Stomach (tissue), 8 donors: ENCODE measurements at regions not wholly inside any gene's neighbourhood (a gene's known extent, or its start where the extent isn't known, plus 50 kb on each side); places are given as distances from the start of the nearest gene placed in this dataset.
A peak's percentile ranks its signal among the peaks of the same experiment; 100 is the strongest.
"Not testable (repeated sequence)": the region's sequence is repeated elsewhere in the genome, so short reads cannot be mapped to it uniquely, and the experiment has no call there.

Experiments
- DNase-seq, 2 donors: peaks; one replicate each; pipeline versions ENCODE4 v3.0.0 to v3.0.0-alpha.2; 2013 to 2019
- H3K27ac ChIP-seq, 5 donors: fragments of 200-600 bp in 4 of 5; sonication (generic) in 4 of 5; one replicate each; pipeline ENCODE4 v1.5.1; 2013 to 2019; ENCODE audit warnings: mild to moderate bottlenecking in 1 of 5, moderate library complexity in 1 of 5
- H3K27me3 ChIP-seq, 3 donors: fragments of 200-600 bp; sonication (generic); one replicate each; pipeline ENCODE4 v1.5.1; 2017 to 2019; ENCODE audit warnings: mixed run types in 1 of 3
- H3K36me3 ChIP-seq, 4 donors: fragments of 200-600 bp; sonication (generic); 1 replicate in 3 of 4; 2 replicates in 1 of 4; pipeline ENCODE4 v1.5.1; 2016 to 2019
- H3K4me1 ChIP-seq, 4 donors: fragments of 200-600 bp; sonication (generic); one replicate each; pipeline ENCODE4 v1.5.1; 2016 to 2019
- H3K4me3 ChIP-seq, 4 donors: fragments of 200-600 bp; sonication (generic) in 3 of 4; one replicate each; pipeline ENCODE4 v1.5.1; 2016 to 2019; ENCODE audit warnings: mild to moderate bottlenecking in 1 of 4
- H3K9me3 ChIP-seq, 4 donors: fragments of 200-600 bp; sonication (generic); one replicate each; pipeline ENCODE4 v1.5.1; 2016 to 2019
- EP300 ChIP-seq: sonication (generic); formaldehyde crosslinking; IDR thresholded peaks from one replicate; pipeline ENCODE4 v1.6.1; 2017; ENCODE audit warnings: antibody characterized with exemption
- POLR2A ChIP-seq, 4 donors: fragments of 450-650 bp; IDR thresholded peaks; one replicate each; pipeline ENCODE4 v1.6.1; 2016; ENCODE audit warnings: antibody characterized with exemption in 4 of 4, control low read depth in 2 of 4, mild to moderate bottlenecking in 1 of 4, moderate library complexity in 1 of 4
- POLR2AphosphoS5 ChIP-seq, 3 donors: sonication (generic); formaldehyde crosslinking; IDR thresholded peaks; one replicate each; pipeline ENCODE4 v1.6.1; 2016; ENCODE audit warnings: antibody characterized with exemption in 3 of 3
- WGBS, 5 donors: extraction: QIAGEN DNeasy Blood & Tissue Kit in 3 of 5; methylation state at CpG; one replicate each; pipeline versions ENCODE4 v1.1.5 to v1.1.7; 2013 to 2018; 5-methylcytosine and 5-hydroxymethylcytosine counted together
- intact Hi-C: fragments of 100-400 bp; cut with DNase I; formaldehyde crosslinking; loops from one replicate; pipeline ENCODE4 v1.15.1; 2023; ENCODE audit warnings: low total_unique reads
- TF ChIP-seq, protein P1 (sequence below), 7 experiments: fragments of 450-650 bp in 4 of 7; fragments of 200-600 bp in 3 of 7; sonication (generic) in 3 of 7; IDR thresholded peaks; one replicate each; pipeline ENCODE4 v1.5.1; 2016 to 2019; ENCODE audit warnings: antibody characterized with exemption in 7 of 7, control low read depth in 2 of 7, mild to moderate bottlenecking in 1 of 7
- donor health status: healthy with polysubstance abuse.
- donor health status: Bipolar disorder and iron deficiency.
- donor health status: healthy.

DNA sequence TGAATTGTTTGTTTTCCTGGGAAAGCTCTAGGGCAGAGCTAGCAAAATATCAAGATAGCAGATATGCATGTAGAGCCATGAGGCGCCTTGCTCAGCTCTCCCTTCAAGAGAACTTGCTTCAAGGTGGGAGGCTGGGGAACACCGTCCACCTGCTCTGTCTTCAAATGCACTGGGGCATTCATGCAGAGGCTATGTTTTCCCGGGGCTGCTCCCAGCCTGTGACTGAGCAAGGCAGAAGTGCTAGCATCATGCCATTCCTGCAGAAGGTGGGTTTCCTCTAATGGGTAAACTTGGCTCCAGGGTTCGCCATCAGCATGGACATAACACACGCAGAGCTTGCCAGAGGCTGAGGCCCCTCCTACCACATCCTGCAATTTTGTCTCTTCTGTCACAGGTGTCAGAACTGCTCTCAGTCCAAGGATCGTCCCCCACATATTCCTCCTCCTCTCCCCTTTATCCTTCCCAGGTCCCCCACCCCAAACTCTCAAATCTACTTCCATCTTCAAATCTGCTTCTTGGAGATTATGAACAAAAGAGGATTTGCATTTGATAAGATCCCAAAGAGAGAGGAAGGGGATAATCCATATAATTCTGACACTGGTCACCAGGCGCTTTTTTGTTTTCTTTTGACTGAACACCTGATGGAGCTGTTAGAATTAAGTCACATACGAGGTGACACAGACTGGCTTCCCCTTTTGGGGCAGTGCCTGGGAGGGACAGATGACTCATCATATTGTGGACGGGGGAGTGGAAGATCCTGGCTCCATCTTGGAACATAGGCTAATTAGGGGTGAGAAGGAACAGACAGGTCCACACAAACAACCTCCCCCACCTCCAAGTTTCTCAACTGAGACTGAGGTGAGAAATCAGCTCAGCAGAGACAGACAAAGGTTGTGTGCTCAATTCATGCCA is 85.0 kb upstream of the TAF11L2 start:
- TF ChIP-seq POLR2A (IDR thresholded peaks at IDR 0.05) (no peak), POLR2AphosphoS5 (IDR thresholded peaks at IDR 0.05) (no peak), EP300 (no peak)
- TF ChIP-seq, protein P1, sequence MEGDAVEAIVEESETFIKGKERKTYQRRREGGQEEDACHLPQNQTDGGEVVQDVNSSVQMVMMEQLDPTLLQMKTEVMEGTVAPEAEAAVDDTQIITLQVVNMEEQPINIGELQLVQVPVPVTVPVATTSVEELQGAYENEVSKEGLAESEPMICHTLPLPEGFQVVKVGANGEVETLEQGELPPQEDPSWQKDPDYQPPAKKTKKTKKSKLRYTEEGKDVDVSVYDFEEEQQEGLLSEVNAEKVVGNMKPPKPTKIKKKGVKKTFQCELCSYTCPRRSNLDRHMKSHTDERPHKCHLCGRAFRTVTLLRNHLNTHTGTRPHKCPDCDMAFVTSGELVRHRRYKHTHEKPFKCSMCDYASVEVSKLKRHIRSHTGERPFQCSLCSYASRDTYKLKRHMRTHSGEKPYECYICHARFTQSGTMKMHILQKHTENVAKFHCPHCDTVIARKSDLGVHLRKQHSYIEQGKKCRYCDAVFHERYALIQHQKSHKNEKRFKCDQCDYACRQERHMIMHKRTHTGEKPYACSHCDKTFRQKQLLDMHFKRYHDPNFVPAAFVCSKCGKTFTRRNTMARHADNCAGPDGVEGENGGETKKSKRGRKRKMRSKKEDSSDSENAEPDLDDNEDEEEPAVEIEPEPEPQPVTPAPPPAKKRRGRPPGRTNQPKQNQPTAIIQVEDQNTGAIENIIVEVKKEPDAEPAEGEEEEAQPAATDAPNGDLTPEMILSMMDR (IDR thresholded peaks at IDR 0.05): no peak
- intact Hi-C loops: no loop called here
- Histone ChIP-seq H3K27ac (no peak overlapping the region), H3K4me1 (peaks cover 0 to 10% (median 2%) of the 10 kb centered on the region in 4 donors), H3K9me3 (no peaks in the 10 kb centered on the region), H3K36me3 (no peaks in the 10 kb centered on the region), H3K27me3 (no peaks in the 10 kb centered on the region), H3K4me3 (no peak overlapping the region)
- WGBS, 5 donors: 26 to 44% (median 41%) methylated on average over 9 of the region's 9 CpGs
- no peak for DNase-seq

DNA sequence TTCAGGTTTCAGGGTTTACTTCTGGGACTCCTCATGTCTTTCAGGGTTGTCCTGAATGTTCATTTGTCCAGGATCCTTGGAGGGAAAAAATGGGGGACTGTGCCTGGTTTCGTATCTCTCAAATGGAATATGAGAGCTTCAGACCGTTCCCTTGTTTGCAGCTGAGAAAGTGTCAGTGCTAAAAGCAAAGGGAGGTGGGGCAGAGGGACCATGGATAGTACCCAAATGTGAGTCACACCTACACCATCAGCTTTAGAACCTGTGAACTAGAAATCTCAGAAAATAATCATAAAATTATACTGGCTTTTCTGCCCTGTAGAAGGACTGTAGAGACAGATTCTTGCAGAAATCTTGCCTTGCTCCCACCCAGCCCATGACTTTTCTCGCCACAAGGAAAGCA is 84.3 kb upstream of the TAF11L2 start:
- WGBS, 5 donors: 75 to 85% (median 81%) methylated on average over 3 of the region's 3 CpGs

DNA sequence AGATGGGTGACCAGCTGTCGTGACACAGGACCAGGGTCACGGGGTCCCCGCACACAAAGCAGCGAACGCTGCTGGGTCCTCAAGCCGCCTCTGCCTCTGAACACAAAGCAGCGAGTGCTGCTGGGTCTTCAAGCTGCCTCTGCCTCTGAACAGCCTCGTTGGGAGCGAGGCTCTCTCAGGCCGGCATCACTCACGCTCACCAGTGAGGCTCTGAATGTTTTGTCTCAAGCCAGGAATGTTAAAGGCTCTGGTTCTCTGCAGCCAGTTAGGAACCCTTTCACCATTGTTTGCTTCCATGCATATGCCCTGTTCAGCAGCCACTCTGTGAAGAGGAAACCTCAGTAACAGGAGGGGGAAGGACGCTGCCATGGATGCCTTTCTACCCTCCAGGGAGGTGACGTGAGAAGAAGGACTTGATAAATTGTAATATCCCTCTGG is 82.7 kb upstream of the TAF11L2 start:
- TF ChIP-seq, protein P1 (IDR thresholded peaks at IDR 0.05): no peak
- no peak for TF ChIP-seq EP300
- no peak for TF ChIP-seq POLR2A (IDR thresholded peaks at IDR 0.05)
- no peak for TF ChIP-seq POLR2AphosphoS5 (IDR thresholded peaks at IDR 0.05)
- 34 to 60% (median 55%) methylated on average over 13 of the region's 13 CpGs for WGBS, 5 donors
- DNase-seq: peak in 1 of 2 donors; percentile 21
- intact Hi-C loops: no loop called here
- Histone ChIP-seq H3K27me3 (no peaks in the 10 kb centered on the region), H3K36me3 (no peaks in the 10 kb centered on the region), H3K4me3 (no peak overlapping the region), H3K27ac (no peak overlapping the region), H3K4me1 (peaks cover 0 to 10% (median 2%) of the 10 kb centered on the region in 4 donors), H3K9me3 (no peaks in the 10 kb centered on the region)

More for the DNA sequence above, 84.3 kb upstream of the TAF11L2 start:
- Histone ChIP-seq H3K27ac (no peak overlapping the region), H3K4me1 (peaks cover 0 to 10% (median 2%) of the 10 kb centered on the region in 4 donors), H3K27me3 (no peaks in the 10 kb centered on the region), H3K4me3 (no peak overlapping the region), H3K9me3 (no peaks in the 10 kb centered on the region), H3K36me3 (no peaks in the 10 kb centered on the region)
- no peak for DNase-seq
- TF ChIP-seq, protein P1 (IDR thresholded peaks at IDR 0.05): no peak
- TF ChIP-seq POLR2A (IDR thresholded peaks at IDR 0.05): no peak
- TF ChIP-seq POLR2AphosphoS5 (IDR thresholded peaks at IDR 0.05): no peak
- no peak for TF ChIP-seq EP300
- intact Hi-C loops: no loop called here

DNA sequence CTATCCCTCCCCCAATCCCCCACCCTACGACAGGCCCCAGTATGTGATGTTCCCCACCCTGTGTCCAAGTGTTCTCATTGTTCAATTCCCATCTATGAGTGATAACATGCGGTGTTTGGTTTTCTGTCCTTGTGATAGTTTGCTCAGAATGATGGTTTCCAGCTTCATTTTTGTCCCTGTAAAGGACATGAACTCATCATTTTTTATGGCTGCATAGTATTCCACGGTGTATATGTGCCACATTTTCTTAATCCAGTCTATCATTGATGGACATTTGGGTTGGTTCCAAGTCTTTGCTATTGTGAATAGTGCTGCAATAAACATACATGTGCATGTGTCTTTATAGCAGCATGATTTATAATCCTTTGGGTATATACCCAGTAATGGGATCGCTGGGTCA is 81.7 kb upstream of the TAF11L2 start:
- H3K27me3 ChIP-seq, intact Hi-C loops, DNase-seq, H3K4me1 ChIP-seq, H3K4me3 ChIP-seq, H3K27ac ChIP-seq, H3K36me3 ChIP-seq, H3K9me3 ChIP-seq: not testable (repeated sequence)
- WGBS, 5 donors: 82 to 94% (median 92%) methylated on average over 3 to 4 of the region's 4 CpGs

DNA sequence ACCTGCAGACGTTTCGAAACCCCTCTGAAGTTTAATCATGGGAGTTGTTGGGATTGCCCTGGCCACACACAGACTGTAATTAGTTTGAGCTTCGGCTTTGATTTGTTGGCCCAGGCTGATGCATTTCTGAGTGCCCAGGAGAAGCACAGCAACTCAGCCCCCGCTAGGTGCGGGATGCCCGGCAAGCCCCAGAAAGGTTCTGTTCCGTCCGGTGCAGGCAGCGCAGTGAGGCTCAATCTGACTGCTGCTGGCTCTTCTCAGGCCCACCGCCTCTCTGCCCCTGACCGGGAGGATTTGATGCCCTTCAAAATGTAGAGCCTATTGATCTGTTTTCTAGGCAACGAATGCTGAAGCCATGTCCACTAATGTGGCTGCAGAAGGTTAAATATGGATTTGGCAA is 73.4 kb upstream of the TAF11L2 start:
- no peak overlapping the region for H3K4me3 ChIP-seq
- no peaks in the 10 kb centered on the region for H3K27me3 ChIP-seq
- no peaks in the 10 kb centered on the region for H3K4me1 ChIP-seq
- no peak overlapping the region for H3K27ac ChIP-seq
- 85 to 91% (median 87%) methylated on average over 10 to 12 of the region's 12 CpGs for WGBS, 5 donors
- DNase-seq: no peak
- H3K9me3 ChIP-seq: no peaks in the 10 kb centered on the region
- H3K36me3 ChIP-seq: no peaks in the 10 kb centered on the region
- TF ChIP-seq, protein P1 (IDR thresholded peaks at IDR 0.05): no peak
- TF ChIP-seq POLR2A (IDR thresholded peaks at IDR 0.05) (no peak), POLR2AphosphoS5 (IDR thresholded peaks at IDR 0.05) (no peak), EP300 (no peak)
- intact Hi-C loops: no loop called here
